Ascending aorta (tissue), 2 donors: ENCODE measurements at regions not wholly inside any gene's neighbourhood (a gene's known extent, or its start where the extent isn't known, plus 50 kb on each side); places are given as distances from the start of the nearest gene placed in this dataset.

Source experiments
- DNase-seq, 2 donors: peaks; one replicate each; pipeline ENCODE4 v3.0.0-alpha.2; 2019; ENCODE audit warnings: low spot score in 2 of 2
- H3K27ac ChIP-seq, 2 donors: fragments of 200-600 bp; sonication (generic); one replicate each; pipeline ENCODE4 v1.5.1; 2016 to 2017; ENCODE audit warnings: mild to moderate bottlenecking in 1 of 2
- H3K27me3 ChIP-seq: fragments of 200-600 bp; sonication (generic); one replicate; pipeline ENCODE4 v1.5.1; 2017
- H3K36me3 ChIP-seq, 2 donors: fragments of 200-600 bp; sonication (generic); one replicate each; pipeline ENCODE4 v1.5.1; 2016
- H3K4me1 ChIP-seq, 2 donors: fragments of 200-600 bp; sonication (generic); one replicate each; pipeline ENCODE4 v1.5.1; 2016 to 2017; ENCODE audit warnings: mild to moderate bottlenecking in 1 of 2
- H3K4me3 ChIP-seq, 2 donors: fragments of 200-600 bp; sonication (generic); one replicate each; pipeline ENCODE4 v1.5.1; 2016 to 2017; ENCODE audit warnings: mild to moderate bottlenecking in 1 of 2
- H3K9me3 ChIP-seq, 2 donors: fragments of 200-600 bp; sonication (generic); one replicate each; pipeline ENCODE4 v1.5.1; 2016
- CTCF ChIP-seq, 3 experiments: fragments of 200-600 bp in 2 of 3; fragments of 450-650 bp in 1 of 3; sonication (generic) in 2 of 3; IDR thresholded peaks; one replicate each; pipeline ENCODE4 v1.5.1; 2016 to 2019; ENCODE audit warnings: antibody characterized with exemption in 3 of 3, mild to moderate bottlenecking in 1 of 3, moderate library complexity in 1 of 3
- intact Hi-C: fragments of 100-400 bp; cut with DNase I; formaldehyde crosslinking; loops from one replicate; pipeline ENCODE4 v1.15.1; 2023

DNA sequence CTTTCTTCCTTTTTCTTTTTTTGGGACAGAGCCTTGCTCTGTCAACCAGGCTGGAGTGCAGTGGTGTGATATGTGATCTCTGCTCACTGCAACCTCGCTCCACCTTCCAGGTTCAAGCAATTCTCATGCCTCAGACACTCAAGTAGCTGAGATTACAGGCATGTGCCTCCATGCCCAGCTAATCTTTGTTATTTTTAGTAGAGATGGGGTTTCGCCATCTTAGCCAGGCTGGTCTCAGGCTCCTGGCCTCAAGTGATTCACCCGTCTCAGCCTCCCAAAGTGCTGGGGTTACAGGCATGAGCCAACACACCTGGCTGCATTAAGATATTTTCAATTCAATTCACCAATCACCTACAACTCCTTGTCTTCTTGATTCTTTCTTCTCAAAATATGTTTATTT is 1046.5 kb downstream of the GALC start:
- TF ChIP-seq CTCF (IDR thresholded peaks at IDR 0.05), result no peak
- intact Hi-C loops, result no loop called here
- no peak for DNase-seq
- no peaks in the 10 kb centered on the region for H3K4me1 ChIP-seq
- H3K36me3 ChIP-seq, result no peaks in the 10 kb centered on the region
- no peaks in the 10 kb centered on the region for H3K9me3 ChIP-seq
- H3K27me3 ChIP-seq, result no peaks in the 10 kb centered on the region
- no peak overlapping the region for H3K27ac ChIP-seq
- H3K4me3 ChIP-seq, result no peak overlapping the region

- no peaks in the 10 kb centered on the region for H3K4me1 ChIP-seq
- H3K36me3 ChIP-seq, result no peaks in the 10 kb centered on the region
- no peak overlapping the region for H3K27ac ChIP-seq
- DNase-seq, result no peak
- intact Hi-C loops, result no loop called here
- H3K4me3 ChIP-seq, result no peak overlapping the region
- TF ChIP-seq CTCF (IDR thresholded peaks at IDR 0.05), result no peak
- no peaks in the 10 kb centered on the region for H3K9me3 ChIP-seq
- no peaks in the 10 kb centered on the region for H3K27me3 ChIP-seq
Measured at GRCh38 chr14:86944434-86944833, 1048.5 kb downstream of the GALC start.

GRCh38 chr14:86943391-86944365 is 1049.3 kb downstream of the GALC start:
- no peak overlapping the region for H3K4me3 ChIP-seq
- H3K27me3 ChIP-seq, result no peaks in the 10 kb centered on the region
- no peak overlapping the region for H3K27ac ChIP-seq
- TF ChIP-seq CTCF (IDR thresholded peaks at IDR 0.05), result no peak
- H3K4me1 ChIP-seq, result no peaks in the 10 kb centered on the region
- no peaks in the 10 kb centered on the region for H3K36me3 ChIP-seq
- intact Hi-C loops, result no loop called here
- DNase-seq, result no peak
- H3K9me3 ChIP-seq, result no peaks in the 10 kb centered on the region

DNA sequence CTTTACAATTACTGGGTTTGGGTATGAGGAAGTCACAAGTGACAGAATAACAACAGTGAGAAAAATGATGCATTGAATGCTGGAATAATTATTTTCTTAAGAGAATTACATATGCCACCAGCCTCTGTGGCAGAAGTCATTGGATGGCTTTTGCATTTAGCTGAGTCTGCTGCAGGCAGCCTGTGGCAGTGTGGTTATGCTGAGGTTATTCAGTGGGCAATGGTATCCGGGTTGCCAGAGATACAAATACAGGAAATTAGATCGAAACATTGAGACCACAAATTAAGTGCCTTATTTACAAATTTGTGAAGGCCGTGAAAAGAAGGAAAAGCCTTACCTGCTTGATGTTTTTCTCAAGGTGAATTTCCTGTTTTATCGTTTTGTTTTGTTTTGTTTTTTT is 1050.0 kb downstream of the GALC start:
- TF ChIP-seq CTCF (IDR thresholded peaks at IDR 0.05), result no peak
- Histone ChIP-seq H3K9me3 (no peaks in the 10 kb centered on the region), H3K27me3 (no peaks in the 10 kb centered on the region), H3K27ac (no peak overlapping the region), H3K36me3 (no peaks in the 10 kb centered on the region), H3K4me3 (no peak overlapping the region), H3K4me1 (no peaks in the 10 kb centered on the region)
- intact Hi-C loops, result no loop called here
- no peak for DNase-seq

- no peaks in the 10 kb centered on the region for H3K36me3 ChIP-seq
- H3K27ac ChIP-seq, result no peak overlapping the region
- H3K27me3 ChIP-seq, result no peaks in the 10 kb centered on the region
- DNase-seq, result no peak
- H3K4me3 ChIP-seq, result no peak overlapping the region
- H3K9me3 ChIP-seq, result no peaks in the 10 kb centered on the region
- no peaks in the 10 kb centered on the region for H3K4me1 ChIP-seq
- intact Hi-C loops, result no loop called here
- TF ChIP-seq CTCF (IDR thresholded peaks at IDR 0.05), result no peak
Measured at GRCh38 chr14:86940106-86940505, 1052.9 kb downstream of the GALC start.
